ENCODE measurements at regions not wholly inside any gene's neighbourhood (a gene's known extent, or its start where the extent isn't known, plus 50 kb on each side); places are given as distances from the start of the nearest gene placed in this dataset.

DNA sequence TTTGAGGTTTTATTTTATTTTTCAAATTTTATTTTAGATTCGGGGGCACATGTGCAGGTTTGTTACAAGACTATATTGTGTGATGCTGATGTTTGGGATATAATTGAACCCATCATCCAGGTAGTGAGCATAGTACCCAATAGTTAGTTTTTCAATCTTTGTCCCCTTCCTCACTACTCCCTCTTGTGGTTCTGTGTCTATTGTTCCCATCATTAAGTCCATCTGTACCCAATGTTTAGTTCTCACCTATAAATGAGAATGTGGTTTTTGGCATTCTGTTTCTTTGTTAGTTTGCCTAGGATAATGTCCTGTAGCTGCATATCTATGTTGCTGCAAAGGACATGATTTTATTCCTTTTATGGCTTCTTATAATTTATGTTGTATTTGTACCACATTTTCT is 767.2 kb upstream of the ADGRL3 start:
- Histone ChIP-seq H4K5ac (ENCODE audit: insufficient read length, low read depth, low read length) (no peak overlapping the region), H3K79me2 (ENCODE audit: insufficient read depth, low read length) (no peaks in the 10 kb centered on the region), H2BK15ac (ENCODE audit: low read depth, low read length) (no peak overlapping the region), H3K79me1 (ENCODE audit: insufficient read depth, low read depth, low read length, poor library complexity, severe bottlenecking) (no peaks in the 10 kb centered on the region), H4K91ac (ENCODE audit: insufficient read length, low read depth, low read length) (no peak overlapping the region), H3K14ac (ENCODE audit: insufficient read depth, low read length) (no peak overlapping the region), H2BK12ac (ENCODE audit: insufficient read length, low read depth, low read length) (no peak overlapping the region), H2BK20ac (ENCODE audit: low read depth, low read length, poor library complexity, severe bottlenecking) (no peak overlapping the region), H3K4me1 (ENCODE audit: insufficient read depth, low read length) (no peaks in the 10 kb centered on the region), H2BK5ac (ENCODE audit: insufficient read length, low read length) (no peak overlapping the region), H2AK5ac (ENCODE audit: insufficient read length, low read length) (no peak overlapping the region), H3K9me3 (ENCODE audit: control insufficient read depth, low read depth, low read length) (no peaks in the 10 kb centered on the region), H3T11ph (ENCODE audit: low read length) (no peak overlapping the region), H3K4me2 (ENCODE audit: insufficient read depth, insufficient read length, low read length) (no peak overlapping the region), H3K9ac (ENCODE audit: extremely low read depth, insufficient read length, low read length) (no peak overlapping the region), H3K23me2 (ENCODE audit: insufficient read length, low read depth, low read length, poor library complexity, severe bottlenecking) (no peaks in the 10 kb centered on the region), H4K8ac (replicated peaks; ENCODE audit: insufficient read length, low read depth, low read length) (no peak overlapping the region), H4K20me1 (ENCODE audit: control insufficient read depth, insufficient read depth, insufficient read length) (no peaks in the 10 kb centered on the region), H2BK120ac (ENCODE audit: low read depth, low read length, poor library complexity, severe bottlenecking) (no peak overlapping the region), H3K18ac (ENCODE audit: insufficient read length, low read depth, low read length) (no peak overlapping the region), H3K27me3 (ENCODE audit: insufficient read depth, low read length) (no peaks in the 10 kb centered on the region), H3K27ac (ENCODE audit: insufficient read length, low read depth, low read length) (no peak overlapping the region), H3K56ac (ENCODE audit: insufficient read length, low read depth, low read length) (no peak overlapping the region), H2AFZ (ENCODE audit: low read length) (no peak overlapping the region), H3K23ac (ENCODE audit: insufficient read length, low read depth, low read length) (no peak overlapping the region), H3K4ac (ENCODE audit: low read depth, low read length) (no peak overlapping the region)
- peaks cover 0 to 6% (median 0%) of the 10 kb centered on the region in 3 experiments; a peak in 2 of 7 replicates for H3K36me3 Mint-ChIP-seq (ENCODE audit: insufficient read depth in 1 of 3, low read depth in 3 of 3)
- H3K27ac Mint-ChIP-seq: no peak overlapping the region
- H3K4me3 Mint-ChIP-seq: no peak overlapping the region
- H3K4me1 Mint-ChIP-seq: no peaks in the 10 kb centered on the region
- no peaks in the 10 kb centered on the region for H3K27me3 Mint-ChIP-seq (ENCODE audit: low read depth)
- no CpG with 5 or more reads among the region's 1 CpG for WGBS (ENCODE audit: extremely low coverage, insufficient read length, low lambda C conversion rate)
- no peak for DNase-seq
- peaks cover 0 to 11% of the 10 kb centered on the region in 2 experiments; a peak in 2 of 5 replicates for H3K9me3 Mint-ChIP-seq
- TF ChIP-seq, protein P1, sequence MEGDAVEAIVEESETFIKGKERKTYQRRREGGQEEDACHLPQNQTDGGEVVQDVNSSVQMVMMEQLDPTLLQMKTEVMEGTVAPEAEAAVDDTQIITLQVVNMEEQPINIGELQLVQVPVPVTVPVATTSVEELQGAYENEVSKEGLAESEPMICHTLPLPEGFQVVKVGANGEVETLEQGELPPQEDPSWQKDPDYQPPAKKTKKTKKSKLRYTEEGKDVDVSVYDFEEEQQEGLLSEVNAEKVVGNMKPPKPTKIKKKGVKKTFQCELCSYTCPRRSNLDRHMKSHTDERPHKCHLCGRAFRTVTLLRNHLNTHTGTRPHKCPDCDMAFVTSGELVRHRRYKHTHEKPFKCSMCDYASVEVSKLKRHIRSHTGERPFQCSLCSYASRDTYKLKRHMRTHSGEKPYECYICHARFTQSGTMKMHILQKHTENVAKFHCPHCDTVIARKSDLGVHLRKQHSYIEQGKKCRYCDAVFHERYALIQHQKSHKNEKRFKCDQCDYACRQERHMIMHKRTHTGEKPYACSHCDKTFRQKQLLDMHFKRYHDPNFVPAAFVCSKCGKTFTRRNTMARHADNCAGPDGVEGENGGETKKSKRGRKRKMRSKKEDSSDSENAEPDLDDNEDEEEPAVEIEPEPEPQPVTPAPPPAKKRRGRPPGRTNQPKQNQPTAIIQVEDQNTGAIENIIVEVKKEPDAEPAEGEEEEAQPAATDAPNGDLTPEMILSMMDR (conservative IDR thresholded peaks at IDR 0.05): peak; percentile 53

Measured in H9 (cell line).